ENCODE measurements at regions not wholly inside any gene's neighbourhood (a gene's known extent, or its start where the extent isn't known, plus 50 kb on each side); places are given as distances from the start of the nearest gene placed in this dataset.

DNA sequence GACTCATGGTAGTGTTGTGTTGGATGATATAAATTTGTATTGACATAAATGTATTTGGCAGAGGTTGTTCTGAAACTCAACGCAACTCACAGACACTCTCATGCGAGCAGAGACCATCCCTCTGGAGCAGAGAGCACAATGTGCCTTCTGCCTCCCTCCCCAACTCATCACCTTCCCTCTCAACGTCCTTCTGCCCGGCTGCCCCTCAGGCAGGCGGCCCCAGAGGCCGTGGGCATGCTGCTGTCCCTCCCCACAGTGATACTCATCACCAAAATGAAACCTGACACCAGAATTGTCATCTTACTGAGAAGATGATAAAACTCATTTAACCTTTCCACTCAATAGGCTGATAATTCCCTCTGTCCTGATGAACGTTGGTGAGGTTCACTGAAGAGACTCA, 260.6 kb downstream of the ETS1 start:
- TF ChIP-seq EZH2 (IDR thresholded peaks at IDR 0.05; ENCODE audit: borderline replicate concordance, low read depth, low read length, severe bottlenecking) = no peak
- TF ChIP-seq, protein P1, sequence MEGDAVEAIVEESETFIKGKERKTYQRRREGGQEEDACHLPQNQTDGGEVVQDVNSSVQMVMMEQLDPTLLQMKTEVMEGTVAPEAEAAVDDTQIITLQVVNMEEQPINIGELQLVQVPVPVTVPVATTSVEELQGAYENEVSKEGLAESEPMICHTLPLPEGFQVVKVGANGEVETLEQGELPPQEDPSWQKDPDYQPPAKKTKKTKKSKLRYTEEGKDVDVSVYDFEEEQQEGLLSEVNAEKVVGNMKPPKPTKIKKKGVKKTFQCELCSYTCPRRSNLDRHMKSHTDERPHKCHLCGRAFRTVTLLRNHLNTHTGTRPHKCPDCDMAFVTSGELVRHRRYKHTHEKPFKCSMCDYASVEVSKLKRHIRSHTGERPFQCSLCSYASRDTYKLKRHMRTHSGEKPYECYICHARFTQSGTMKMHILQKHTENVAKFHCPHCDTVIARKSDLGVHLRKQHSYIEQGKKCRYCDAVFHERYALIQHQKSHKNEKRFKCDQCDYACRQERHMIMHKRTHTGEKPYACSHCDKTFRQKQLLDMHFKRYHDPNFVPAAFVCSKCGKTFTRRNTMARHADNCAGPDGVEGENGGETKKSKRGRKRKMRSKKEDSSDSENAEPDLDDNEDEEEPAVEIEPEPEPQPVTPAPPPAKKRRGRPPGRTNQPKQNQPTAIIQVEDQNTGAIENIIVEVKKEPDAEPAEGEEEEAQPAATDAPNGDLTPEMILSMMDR (IDR thresholded peaks at IDR 0.05; ENCODE audit: extremely low read depth in 1 of 2, insufficient read depth in 1 of 2, low read depth in 1 of 2, low read length in 2 of 2) = no peak
- TF ChIP-seq POLR2A (IDR thresholded peaks at IDR 0.05; ENCODE audit: low read depth, low read length) = no peak
- no peak for TF ChIP-seq POLR2AphosphoS5 (IDR thresholded peaks at IDR 0.05; ENCODE audit: insufficient read depth, low read depth, low read length)
- no peak for TF ChIP-seq JUN (IDR thresholded peaks at IDR 0.05; ENCODE audit: borderline replicate concordance, insufficient read depth, insufficient read length, low read depth)
- TF ChIP-seq, protein P2, sequence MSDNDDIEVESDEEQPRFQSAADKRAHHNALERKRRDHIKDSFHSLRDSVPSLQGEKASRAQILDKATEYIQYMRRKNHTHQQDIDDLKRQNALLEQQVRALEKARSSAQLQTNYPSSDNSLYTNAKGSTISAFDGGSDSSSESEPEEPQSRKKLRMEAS (IDR thresholded peaks at IDR 0.05; ENCODE audit: insufficient read depth, insufficient read length) = no peak

Data from endothelial cell of umbilical vein (primary cell).